Mucosa of rectum (tissue), 2 donors: ENCODE measurements at regions not wholly inside any gene's neighbourhood (a gene's known extent, or its start where the extent isn't known, plus 50 kb on each side); places are given as distances from the start of the nearest gene placed in this dataset.

Source experiments
- H3K27ac ChIP-seq, 2 donors: one replicate each; pipeline ENCODE4 v1.7.0; 2013; ENCODE audit warnings: inconsistent platforms in 2 of 2, low read depth in 2 of 2, low read length in 2 of 2
- H3K27me3 ChIP-seq, 2 donors: one replicate each; pipeline ENCODE4 v1.7.0; 2013; ENCODE audit warnings: low read length in 2 of 2; ENCODE audit not compliant: control insufficient read depth in 2 of 2, insufficient read depth in 2 of 2
- H3K36me3 ChIP-seq, 2 donors: one replicate each; pipeline ENCODE4 v1.7.0; 2013; ENCODE audit warnings: low read length in 2 of 2; ENCODE audit not compliant: control insufficient read depth in 2 of 2, insufficient read depth in 2 of 2
- H3K4me1 ChIP-seq, 2 donors: one replicate each; pipeline ENCODE4 v1.7.0; 2013; ENCODE audit warnings: low read length in 2 of 2, mild to moderate bottlenecking in 1 of 2; ENCODE audit not compliant: control insufficient read depth in 2 of 2, insufficient read depth in 2 of 2
- H3K4me3 ChIP-seq, 2 donors: one replicate each; pipeline ENCODE4 v1.7.0; 2013; ENCODE audit warnings: low read length in 2 of 2
- H3K9ac ChIP-seq, 2 donors: one replicate each; pipeline ENCODE4 v1.7.0; 2013; ENCODE audit warnings: low read length in 2 of 2, low read depth in 1 of 2, mild to moderate bottlenecking in 1 of 2
- H3K9me3 ChIP-seq, 2 donors: one replicate each; pipeline ENCODE4 v1.7.0; 2013; ENCODE audit warnings: low read length in 2 of 2; ENCODE audit not compliant: control insufficient read depth in 2 of 2
- donor health status: healthy.
- donor health status: Normal muscosa, but diverticular disease.

GRCh38 chr2:236884569-236885175 lies 201.0 kb upstream of the COPS8 start:
- no peaks in the 10 kb centered on the region for H3K9me3 ChIP-seq
- no peaks in the 10 kb centered on the region for H3K36me3 ChIP-seq
- H3K4me3 ChIP-seq: no peak overlapping the region
- no peak overlapping the region for H3K9ac ChIP-seq
- H3K4me1 ChIP-seq: peaks cover 5 to 9% of the 10 kb centered on the region in 2 donors
- H3K27ac ChIP-seq: no peak overlapping the region
- H3K27me3 ChIP-seq: no peaks in the 10 kb centered on the region

GRCh38 chr2:236886456-236886855 lies 199.2 kb upstream of the COPS8 start:
- H3K4me1 ChIP-seq: peaks cover 5 to 9% of the 10 kb centered on the region in 2 donors
- H3K27ac ChIP-seq: no peak overlapping the region

GRCh38 chr2:236887531-236887930 lies 198.2 kb upstream of the COPS8 start:
- Histone ChIP-seq H3K36me3 (no peaks in the 10 kb centered on the region), H3K4me3 (no peak overlapping the region), H3K27me3 (no peaks in the 10 kb centered on the region), H3K27ac (peak overlapping the region; percentile 65 to 83), H3K4me1 (peaks cover 5 to 9% of the 10 kb centered on the region in 2 donors), H3K9ac (no peak overlapping the region), H3K9me3 (no peaks in the 10 kb centered on the region)

More at GRCh38 chr2:236886456-236886855, 199.2 kb upstream of the COPS8 start:
- Histone ChIP-seq H3K36me3 (no peaks in the 10 kb centered on the region), H3K9ac (no peak overlapping the region), H3K9me3 (no peaks in the 10 kb centered on the region), H3K4me3 (no peak overlapping the region), H3K27me3 (no peaks in the 10 kb centered on the region)

GRCh38 chr2:236887953-236888793 lies 197.5 kb upstream of the COPS8 start:
- H3K36me3 ChIP-seq: no peaks in the 10 kb centered on the region
- peak overlapping the region; percentile 65 to 83 for H3K27ac ChIP-seq
- H3K4me3 ChIP-seq: no peak overlapping the region
- no peaks in the 10 kb centered on the region for H3K27me3 ChIP-seq
- no peaks in the 10 kb centered on the region for H3K9me3 ChIP-seq
- no peak overlapping the region for H3K9ac ChIP-seq
- H3K4me1 ChIP-seq: peaks cover 5 to 9% of the 10 kb centered on the region in 2 donors

- Histone ChIP-seq H3K9ac (no peak overlapping the region), H3K27me3 (no peaks in the 10 kb centered on the region), H3K27ac (no peak overlapping the region), H3K4me1 (peaks cover 5 to 9% of the 10 kb centered on the region in 2 donors), H3K36me3 (no peaks in the 10 kb centered on the region), H3K4me3 (no peak overlapping the region), H3K9me3 (no peaks in the 10 kb centered on the region)
Observed at GRCh38 chr2:236888794-236889780, 196.6 kb upstream of the COPS8 start.

- no peaks in the 10 kb centered on the region for H3K9me3 ChIP-seq
- peaks cover 5 to 9% of the 10 kb centered on the region in 2 donors for H3K4me1 ChIP-seq
- no peak overlapping the region for H3K4me3 ChIP-seq
- H3K27me3 ChIP-seq: no peaks in the 10 kb centered on the region
- no peak overlapping the region for H3K9ac ChIP-seq
- H3K27ac ChIP-seq: no peak overlapping the region
- H3K36me3 ChIP-seq: no peaks in the 10 kb centered on the region
Observed at GRCh38 chr2:236889791-236890704, 195.6 kb upstream of the COPS8 start.

- Histone ChIP-seq H3K9me3 (no peaks in the 10 kb centered on the region), H3K9ac (no peak overlapping the region), H3K4me3 (no peak overlapping the region), H3K36me3 (no peaks in the 10 kb centered on the region), H3K27ac (no peak overlapping the region), H3K27me3 (peaks cover 0 to 2% of the 10 kb centered on the region in 2 donors), H3K4me1 (peaks cover 5 to 7% of the 10 kb centered on the region in 2 donors)
Observed at GRCh38 chr2:236892721-236893120, 193.0 kb upstream of the COPS8 start.

- Histone ChIP-seq H3K27me3 (peaks cover 0 to 2% of the 10 kb centered on the region in 2 donors), H3K4me1 (no peaks in the 10 kb centered on the region), H3K27ac (no peak overlapping the region), H3K9ac (no peak overlapping the region), H3K36me3 (no peaks in the 10 kb centered on the region), H3K9me3 (no peaks in the 10 kb centered on the region), H3K4me3 (no peak overlapping the region)
Observed at GRCh38 chr2:236894791-236895190, 190.9 kb upstream of the COPS8 start.

- Histone ChIP-seq H3K27ac (no peak overlapping the region), H3K9me3 (no peaks in the 10 kb centered on the region), H3K27me3 (peaks cover 2 to 3% of the 10 kb centered on the region in 2 donors), H3K36me3 (no peaks in the 10 kb centered on the region), H3K9ac (no peak overlapping the region), H3K4me1 (no peaks in the 10 kb centered on the region), H3K4me3 (no peak overlapping the region)
Observed at GRCh38 chr2:236895497-236895896, 190.2 kb upstream of the COPS8 start.
